GM12874 (cell line): ENCODE measurements at regions not wholly inside any gene's neighbourhood (a gene's known extent, or its start where the extent isn't known, plus 50 kb on each side); places are given as distances from the start of the nearest gene placed in this dataset.

Experiments used
- CTCF ChIP-seq: IDR thresholded peaks from 2 replicates; pipeline ENCODE4 v1.5.1; 2011; ENCODE audit warnings: low read depth, mild to moderate bottlenecking, control low read depth, low read length, moderate library complexity; ENCODE audit not compliant: insufficient read depth

- TF ChIP-seq CTCF = no peak
These were observed 802.4 kb downstream of the TFAP2A start for GRCh38 chr6:9612489-9612888.

- TF ChIP-seq CTCF = no peak
These were observed 804.1 kb downstream of the TFAP2A start for GRCh38 chr6:9610620-9611415.

GRCh38 chr6:9606435-9607134, 808.3 kb downstream of the TFAP2A start:
- TF ChIP-seq CTCF = no peak

GRCh38 chr6:9594746-9595145, 820.1 kb downstream of the TFAP2A start:
- no peak for TF ChIP-seq CTCF

- TF ChIP-seq CTCF = no peak
These were observed 821.3 kb downstream of the TFAP2A start for GRCh38 chr6:9593554-9593953.

GRCh38 chr6:9583753-9584352, 831.0 kb downstream of the TFAP2A start:
- TF ChIP-seq CTCF = no peak

- TF ChIP-seq CTCF = no peak
These were observed 833.7 kb downstream of the TFAP2A start for GRCh38 chr6:9581155-9581554.
